Stimulated activated CD4-positive, alpha-beta T cell treated with anti-CD3 and anti-CD28 coated beads, TNF-alpha, amount 100 ng/mL, for 24 hours (primary cell): ENCODE measurements at regions not wholly inside any gene's neighbourhood (a gene's known extent, or its start where the extent isn't known, plus 50 kb on each side); places are given as distances from the start of the nearest gene placed in this dataset.

ENCODE experiments used
- DNase-seq, 3 experiments: peaks; one replicate each; pipeline ENCODE4 v3.0.0-alpha.2; 2020; ENCODE audit warnings: low read depth in 3 of 3

GRCh38 chr2:111708476-111709180 lies 175.4 kb downstream of the ANAPC1 start:
- DNase-seq, result no peak

GRCh38 chr2:111709321-111709720 lies 174.7 kb downstream of the ANAPC1 start:
- DNase-seq, result no peak

GRCh38 chr2:111710085-111710484 lies 173.9 kb downstream of the ANAPC1 start:
- no peak for DNase-seq

- no peak for DNase-seq
Observed at GRCh38 chr2:111710613-111711012, 173.4 kb downstream of the ANAPC1 start.

GRCh38 chr2:111711270-111711669 lies 172.7 kb downstream of the ANAPC1 start:
- no peak for DNase-seq

- no peak for DNase-seq
Observed at GRCh38 chr2:111712361-111712760, 171.6 kb downstream of the ANAPC1 start.

- DNase-seq, result no peak
Observed at GRCh38 chr2:111712940-111713515, 171.0 kb downstream of the ANAPC1 start.

- DNase-seq, result no peak
Observed at GRCh38 chr2:111715987-111716904, 167.7 kb downstream of the ANAPC1 start.

- DNase-seq, result no peak
Observed at GRCh38 chr2:111716905-111717775, 166.9 kb downstream of the ANAPC1 start.
